IPS DF 4.7 (cell line): ENCODE measurements at regions not wholly inside any gene's neighbourhood (a gene's known extent, or its start where the extent isn't known, plus 50 kb on each side); places are given as distances from the start of the nearest gene placed in this dataset.
"Not testable (repeated sequence)": the region's sequence is repeated elsewhere in the genome, so short reads cannot be mapped to it uniquely, and the experiment has no call there.

Experiments used
- DNase-seq: peaks from one replicate; pipeline ENCODE4 v3.0.0-alpha.2; 2013; ENCODE audit warnings: low spot score; ENCODE audit errors: extremely low read depth

DNA sequence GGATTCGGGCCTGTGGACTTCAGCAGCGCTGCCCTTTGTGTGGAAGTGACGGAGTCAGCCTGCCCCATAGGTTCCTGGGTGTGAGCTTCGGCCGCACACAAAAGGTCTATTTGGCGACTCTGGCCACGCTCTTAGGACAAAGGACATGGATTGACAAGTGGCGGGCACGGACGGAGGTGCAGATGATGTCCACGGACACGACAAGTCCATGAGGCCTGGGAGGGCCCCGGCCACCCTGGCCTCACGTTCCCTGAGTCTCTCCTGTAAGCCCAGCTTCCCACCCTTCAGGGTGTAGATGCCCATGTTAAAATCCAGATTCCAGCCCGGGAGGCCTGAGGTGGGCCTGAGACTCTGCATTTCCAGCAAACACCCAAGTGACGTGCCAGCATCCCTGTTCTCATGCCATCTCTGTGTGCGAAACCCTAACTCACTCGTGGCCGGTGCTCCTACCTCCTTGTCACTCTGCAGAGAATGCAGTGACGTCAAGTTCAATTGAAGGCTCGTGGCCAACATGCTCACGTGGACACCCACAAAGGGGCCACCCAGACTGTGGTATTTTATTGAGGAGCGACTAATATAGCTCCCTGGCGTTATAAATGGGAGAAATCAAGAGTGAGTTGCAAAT, 111.7 kb downstream of the RTP5 start:
- DNase-seq: no peak

DNA sequence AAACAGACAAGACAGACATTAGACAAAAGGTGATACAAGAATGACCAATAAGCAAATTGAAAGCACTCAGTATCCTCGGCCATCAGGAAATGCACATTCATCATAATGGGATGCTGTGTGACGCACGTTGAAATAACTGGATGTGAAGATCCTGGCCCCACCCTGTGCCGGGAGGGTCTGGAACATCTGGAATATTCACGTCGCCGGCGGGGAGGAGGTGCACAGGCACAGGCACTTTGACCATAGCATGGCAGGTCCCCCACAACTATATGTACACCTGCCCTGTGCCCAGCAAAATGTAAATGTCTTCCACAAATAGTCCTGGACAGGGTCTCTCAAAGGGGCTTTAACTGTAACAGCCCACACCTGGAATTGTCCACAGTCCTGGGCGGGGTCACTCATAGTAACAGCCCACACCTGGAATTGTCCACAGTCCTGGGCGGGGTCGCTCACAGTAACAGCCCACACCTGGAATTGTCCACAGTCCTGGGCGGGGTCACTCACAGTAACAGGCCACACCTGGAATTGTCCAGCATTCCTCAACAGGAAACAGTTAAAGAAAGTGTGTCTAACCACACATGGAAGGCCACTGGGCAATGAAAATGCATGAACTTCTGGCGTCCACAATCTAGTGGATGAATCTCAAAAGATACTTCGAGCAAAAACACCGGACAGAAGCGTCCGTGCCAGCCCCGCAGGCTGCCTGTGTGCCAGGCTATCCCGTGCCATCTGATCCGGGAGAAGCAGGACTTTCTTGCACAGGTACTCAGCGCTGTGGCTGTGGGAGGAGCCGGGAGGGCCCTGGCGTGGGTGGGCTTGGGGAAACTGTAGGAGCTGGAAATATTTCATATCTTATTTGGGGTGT, 113.4 kb downstream of the RTP5 start:
- DNase-seq: no peak

DNA sequence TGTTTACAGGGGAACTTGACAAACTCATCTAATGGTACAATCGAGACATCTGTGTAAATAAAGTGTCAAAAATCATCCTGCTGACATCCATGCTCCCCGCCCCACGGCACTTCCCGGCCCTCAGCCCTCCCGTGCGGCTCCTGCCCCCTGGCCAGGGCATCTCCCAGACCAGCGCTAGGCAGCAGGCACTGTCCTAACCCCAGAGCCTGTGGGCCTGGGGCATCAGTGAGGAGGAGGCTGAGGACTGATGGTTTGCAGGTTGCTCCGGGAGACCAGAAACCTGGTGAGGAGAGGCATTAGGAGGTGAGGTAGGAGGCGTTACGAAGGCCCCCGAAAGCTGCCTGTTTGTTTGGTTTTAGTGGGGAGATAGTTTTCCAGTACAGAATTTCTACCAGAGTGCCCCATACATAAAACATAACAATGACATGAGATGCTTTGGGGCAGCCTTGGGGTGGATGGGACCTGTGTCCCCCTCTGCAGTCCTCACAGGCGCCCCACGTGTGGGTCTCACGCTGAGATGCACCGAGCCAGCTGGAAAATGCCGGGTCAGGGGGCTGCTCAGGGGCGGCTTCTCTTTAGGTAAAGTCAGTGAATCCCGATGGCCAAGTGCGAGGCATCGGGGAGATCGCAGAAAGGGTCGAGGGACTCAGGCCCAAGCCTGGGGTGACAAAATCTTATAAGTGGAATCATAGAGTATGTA, 114.2 kb downstream of the RTP5 start:
- DNase-seq: no peak

DNA sequence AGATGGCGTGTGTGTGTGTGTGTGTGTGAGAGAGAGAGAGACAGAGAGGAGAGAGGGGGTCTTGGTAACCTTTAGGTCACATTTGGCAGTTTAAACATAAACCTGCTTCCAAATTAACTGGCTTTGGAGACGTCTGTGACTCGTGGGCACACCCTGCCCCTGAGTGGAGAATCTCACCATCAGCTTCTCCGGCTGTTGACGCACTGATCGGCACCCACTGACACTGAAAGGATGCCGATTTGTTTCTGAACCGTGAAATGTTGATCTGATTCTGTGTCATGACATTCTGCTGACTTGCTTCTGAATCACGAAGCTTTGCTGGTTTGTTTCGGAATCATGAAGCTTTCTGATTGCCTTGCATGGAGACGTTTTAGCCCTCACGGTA, 114.7 kb downstream of the RTP5 start:
- DNase-seq: no peak

DNA sequence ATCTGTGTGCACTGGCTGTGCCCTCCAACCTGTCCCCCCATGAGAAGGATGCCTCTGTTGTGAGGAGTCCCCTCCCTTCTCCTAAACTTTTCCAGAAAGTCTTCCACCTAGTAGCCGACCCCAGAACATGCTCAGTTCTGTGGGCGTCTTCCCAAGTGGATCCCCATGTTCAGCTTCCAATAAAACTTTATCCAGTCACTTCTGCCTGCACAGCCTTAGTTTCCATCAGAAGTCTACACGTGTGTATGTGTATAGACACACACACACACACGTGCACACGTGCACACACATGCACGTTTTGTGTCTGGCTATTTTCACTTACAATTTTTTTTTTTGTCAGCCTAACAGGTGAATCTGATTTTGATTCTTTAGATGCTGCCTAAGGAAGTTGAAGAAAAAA, 115.1 kb downstream of the RTP5 start:
- DNase-seq: no peak

DNA sequence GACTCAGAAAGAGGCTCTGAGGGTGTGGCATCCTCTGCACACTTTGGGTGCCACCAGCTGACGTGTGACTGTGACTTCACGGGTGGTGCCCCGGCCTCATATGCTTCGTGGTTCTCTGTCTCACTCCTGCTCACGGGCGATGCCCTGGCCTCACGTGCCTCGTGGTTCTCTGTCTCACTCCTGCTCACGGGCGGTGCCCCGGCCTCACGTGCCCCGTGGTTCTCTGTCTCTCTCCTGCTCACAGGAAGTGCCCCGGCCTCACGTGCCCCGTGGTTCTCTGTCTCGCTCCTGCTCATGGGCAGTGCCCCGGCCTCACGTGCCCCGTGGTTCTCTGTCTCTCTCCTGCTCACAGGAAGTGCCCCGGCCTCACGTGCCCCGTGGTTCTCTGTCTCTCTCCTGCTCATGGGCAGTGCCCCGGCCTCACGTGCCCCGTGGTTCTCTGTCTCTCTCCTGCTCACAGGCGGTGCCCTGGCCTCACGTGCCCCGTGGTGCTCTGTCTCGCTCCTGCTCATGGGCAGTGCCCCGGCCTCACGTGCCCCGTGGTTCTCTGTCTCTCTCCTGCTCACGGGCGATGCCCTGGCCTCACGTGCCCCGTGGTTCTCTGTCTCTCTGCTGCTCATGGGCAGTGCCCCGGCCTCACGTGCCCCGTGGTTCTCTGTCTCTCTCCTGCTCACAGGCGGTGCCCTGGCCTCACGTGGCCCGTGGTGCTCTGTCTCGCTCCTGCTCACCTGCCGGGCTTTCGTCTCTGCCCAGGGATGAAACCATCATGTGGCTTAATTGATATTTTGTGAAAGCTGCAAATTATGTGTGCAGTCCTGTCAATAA, 115.8 kb downstream of the RTP5 start:
- not testable (repeated sequence) for DNase-seq

DNA sequence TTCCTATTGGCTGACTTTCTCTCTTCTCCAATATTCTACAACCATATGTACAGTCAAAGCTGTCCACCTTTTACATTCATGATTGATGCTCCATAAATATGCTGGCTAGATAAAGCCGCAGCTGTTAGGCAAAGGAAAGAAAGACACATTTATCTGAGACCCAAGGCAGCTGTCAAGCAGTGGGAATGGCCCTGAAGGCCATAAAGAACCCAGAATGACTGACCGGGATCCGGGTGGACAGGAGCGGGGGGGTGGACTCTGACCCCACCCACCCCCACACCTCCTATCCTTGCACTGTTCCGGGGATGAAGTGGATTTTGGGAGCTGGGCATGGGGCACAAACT, 116.4 kb downstream of the RTP5 start:
- no peak for DNase-seq

DNA sequence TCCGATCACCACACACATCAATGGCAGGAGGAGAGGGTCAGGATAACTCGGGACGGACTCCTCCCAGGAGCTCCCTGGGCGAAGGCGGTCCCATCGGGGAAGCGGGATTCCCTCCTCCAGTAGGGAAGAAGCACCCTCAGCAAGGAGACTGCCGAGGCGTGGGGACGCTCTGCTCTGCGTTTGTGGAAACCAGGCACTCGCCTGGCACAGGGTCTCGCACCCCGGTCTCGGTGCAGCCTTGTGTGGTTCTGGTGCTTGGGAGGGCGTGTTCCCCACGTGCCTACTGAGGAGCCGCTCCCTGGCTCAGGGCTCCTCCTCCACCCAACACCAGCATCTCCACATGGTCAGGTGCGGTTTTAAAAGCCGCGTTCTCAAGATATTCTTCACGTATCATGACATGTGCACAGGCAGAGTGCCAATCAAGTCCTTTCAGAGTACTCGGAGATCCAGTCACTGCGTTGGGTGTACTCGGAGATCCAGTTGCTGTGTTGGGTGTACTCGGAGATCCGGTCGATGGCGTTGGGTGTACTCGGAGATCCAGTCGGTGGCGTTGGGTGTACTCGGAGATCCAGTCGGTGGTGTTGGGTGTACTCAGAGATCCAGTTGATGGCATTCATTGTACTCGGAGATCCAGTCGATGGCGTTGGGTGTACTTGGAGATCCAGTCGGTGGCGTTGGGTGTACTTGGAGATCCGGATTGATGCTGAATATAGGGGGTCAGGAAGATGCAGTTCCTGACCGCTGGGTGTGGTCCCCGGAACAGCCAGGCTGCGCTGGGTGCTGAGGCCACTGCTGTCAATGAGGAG, 117.5 kb downstream of the RTP5 start:
- DNase-seq: no peak

DNA sequence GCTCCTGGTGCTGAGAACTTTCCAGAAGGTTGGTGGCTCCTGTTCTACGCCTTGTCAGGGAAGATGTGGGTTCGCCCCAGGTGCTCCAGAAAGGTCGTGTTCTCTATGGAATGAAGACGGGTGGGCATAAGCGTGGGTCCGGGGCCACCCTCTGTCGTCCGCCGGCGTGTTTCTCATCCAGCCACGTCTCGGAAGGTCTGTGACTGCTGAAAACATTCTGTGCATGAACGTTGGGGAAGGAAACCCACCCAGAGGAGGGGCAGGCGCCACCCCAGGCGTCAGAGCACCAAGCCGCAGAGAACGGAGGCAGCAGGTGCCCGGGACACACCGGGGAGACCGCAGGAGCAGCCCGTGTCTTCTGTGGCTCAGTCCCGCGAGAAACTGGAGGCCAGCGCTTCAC, 118.2 kb downstream of the RTP5 start:
- no peak for DNase-seq

DNA sequence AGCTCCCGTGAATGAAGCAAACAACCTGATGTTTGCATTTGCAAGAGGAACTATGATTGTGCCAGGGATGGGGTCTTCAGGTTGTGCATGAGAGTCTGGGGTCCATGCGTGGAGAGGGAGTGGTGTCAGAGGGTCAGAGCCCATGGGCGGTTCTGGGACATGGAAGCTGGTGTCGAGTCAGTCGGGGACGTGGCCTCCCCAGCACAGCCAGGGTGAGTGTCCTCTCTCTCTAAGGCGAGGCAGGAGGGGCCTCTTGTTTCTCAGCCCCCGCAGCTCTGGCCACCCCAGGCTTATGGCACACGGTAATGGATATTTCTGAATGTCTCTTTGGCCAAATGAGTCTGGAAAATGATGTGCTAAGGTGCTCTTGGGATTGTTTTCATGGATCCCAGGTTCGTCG, 118.6 kb downstream of the RTP5 start:
- DNase-seq: no peak

DNA sequence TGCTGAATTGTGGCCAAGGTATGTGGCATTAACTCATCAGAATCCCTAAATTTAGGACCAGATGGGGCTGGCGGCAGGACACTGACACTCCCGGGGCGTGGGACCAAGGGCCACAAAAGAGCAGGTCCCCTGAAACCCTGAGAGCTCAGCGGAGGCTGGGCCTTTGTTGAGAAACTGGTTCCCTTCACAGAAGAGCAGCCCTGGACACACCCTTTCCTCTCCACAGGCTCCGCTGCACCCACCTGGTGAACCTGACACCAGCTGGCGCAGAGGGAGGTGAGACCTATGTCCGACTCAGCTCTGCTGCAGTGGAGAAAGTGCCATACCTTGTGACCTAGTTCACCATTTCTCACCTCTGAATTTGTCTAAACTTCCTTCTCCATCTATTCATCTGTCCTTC, 119.5 kb downstream of the RTP5 start:
- no peak for DNase-seq

DNA sequence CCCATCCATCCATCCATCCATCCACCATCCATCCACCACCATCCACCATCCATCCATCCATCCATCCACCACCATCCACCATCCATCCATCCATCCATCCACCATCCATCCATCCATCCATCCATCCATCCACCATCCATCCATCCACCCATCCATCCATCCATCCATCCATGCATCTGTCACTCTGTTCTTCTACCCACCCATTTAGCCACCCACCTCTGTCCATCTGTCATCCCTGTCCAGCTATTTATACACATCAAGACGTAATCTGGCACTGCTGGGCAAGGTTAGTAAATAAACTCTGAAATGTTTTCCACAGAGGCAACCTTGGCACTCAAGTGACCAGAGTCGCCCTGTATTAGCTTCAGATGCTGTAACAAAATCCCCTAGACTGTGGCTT, 120.9 kb downstream of the RTP5 start:
- DNase-seq: no peak

DNA sequence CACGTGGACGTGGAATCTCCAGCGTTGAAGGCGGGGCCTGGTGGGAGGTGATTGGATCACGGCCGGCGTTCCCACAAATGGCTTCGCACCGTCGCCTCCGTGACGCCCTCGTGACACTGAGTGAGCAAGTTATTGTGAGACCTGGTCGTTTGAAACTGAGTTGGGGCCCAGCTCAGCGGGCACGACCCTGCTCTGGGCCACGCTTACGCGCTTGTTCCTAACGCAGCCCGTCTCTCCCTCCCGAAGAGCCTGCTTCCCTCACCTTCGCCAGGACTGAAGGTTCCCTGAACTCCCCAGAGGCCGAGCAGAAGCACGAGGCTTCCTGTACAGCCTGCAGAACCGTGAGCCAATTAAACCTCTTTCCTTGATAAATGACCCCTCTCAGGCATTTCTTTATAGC, 121.8 kb downstream of the RTP5 start:
- no peak for DNase-seq

DNA sequence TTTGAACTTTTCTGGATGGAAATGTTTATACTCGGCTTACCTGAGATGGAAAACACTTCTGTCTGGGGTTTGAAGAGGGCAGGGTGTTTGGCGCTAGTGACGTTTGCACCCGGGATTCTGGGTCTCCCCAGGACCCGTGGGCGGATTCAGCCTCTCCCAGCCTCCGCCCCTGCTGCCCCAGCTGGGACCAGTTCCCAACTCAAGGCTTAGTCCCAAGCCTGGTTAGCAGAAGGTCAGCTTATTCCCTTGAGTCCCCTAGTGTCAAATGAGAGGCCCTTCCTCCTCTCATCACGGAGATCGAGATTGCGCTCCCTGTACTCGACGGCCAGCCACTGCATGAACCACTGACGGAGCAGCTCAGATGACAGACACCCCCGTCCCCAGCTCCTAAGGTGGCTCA, 123.2 kb downstream of the RTP5 start:
- no peak for DNase-seq

DNA sequence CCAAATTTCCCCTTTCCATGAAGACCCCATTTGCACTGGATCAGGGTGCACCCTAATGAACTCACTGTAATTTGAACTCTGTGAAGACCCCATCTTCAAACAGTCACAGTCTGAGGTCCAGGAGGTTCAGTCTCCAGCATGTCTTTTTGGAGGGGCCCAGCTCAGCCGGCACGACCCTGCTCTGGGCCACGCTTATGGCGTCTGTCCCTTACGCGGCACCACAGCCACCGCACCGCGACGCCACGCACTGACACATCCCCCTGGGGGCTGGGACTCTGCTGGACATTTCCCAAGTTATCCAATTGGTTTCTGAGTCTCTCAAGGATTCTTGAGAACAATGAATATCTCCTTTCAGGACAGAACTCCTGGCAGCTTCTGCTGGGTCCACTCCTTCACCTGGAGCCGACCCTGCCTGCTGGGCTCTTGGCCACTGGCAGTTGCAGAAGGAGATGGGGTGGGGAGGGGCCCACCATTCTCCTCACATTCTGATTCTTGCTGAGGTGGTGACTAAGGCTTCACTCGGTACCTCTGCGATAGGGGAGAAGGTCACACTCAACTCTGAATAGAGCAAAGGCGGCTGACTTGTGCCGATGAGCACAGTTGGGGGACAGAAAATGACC, 124.0 kb downstream of the RTP5 start:
- no peak for DNase-seq

DNA sequence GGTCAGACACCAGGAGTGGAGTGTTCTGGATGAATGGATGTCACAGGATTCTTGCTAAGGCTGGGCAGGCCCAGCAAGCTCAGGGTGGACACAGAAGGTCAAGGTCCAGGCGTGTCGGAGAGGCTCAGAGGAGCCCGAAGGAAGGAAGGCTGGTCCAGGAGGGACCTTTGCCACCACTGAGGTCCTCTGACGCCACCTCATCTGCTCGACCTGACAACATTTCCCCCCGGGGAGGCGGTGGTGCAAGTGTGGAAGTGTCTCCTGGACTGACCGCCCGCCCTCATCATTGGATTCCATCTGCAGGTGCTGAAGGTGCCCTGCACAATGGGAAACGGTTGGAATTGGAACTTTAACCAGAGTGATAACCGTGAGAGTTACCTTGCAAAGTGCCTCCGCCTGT, 124.6 kb downstream of the RTP5 start:
- no peak for DNase-seq

DNA sequence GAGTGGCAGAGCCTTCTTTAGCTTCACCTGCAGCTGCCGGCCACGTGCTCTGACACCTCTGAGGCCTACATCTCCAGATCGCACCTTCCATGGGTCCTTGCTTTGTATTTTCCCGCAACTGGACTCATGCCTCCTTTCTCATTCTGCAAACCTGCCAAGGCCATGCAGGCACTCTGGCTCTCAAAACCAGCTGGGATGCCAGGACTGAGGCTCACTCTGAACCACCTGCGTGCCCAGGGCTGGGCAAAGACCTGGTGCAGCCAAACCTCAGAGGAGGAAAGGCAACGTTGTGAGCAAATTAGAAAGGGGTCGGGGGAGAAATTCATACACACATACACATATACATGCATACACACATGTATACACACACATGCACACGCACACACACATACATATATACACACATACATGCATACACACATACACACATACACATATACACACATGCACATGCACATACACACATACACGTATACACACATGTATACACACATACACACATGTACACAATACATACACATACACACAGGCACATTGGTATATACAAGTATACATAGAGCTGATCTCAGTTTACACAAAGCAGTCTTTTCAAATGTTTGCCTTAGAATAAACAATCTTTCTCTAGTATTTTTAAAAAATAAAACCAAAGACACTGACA, 125.2 kb downstream of the RTP5 start:
- no peak for DNase-seq

DNA sequence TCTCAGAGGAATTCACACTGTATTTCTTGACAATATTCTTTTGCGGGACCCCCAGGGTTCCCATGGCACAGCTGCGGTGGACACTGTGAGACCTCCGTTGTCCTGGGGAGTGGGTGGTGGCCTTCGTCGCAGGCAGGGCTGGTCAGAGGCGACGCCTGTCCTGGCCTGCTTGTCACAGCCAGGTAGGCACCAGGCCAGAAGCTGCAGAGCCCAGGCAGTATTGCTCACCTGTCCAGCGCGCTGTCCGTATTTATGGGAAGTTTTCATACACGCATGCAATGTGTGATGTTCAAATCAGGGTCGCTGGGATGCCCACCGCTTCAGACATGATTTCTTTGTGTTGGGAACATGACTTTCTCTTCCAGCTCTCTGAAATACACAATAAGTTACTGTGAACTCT, 126.6 kb downstream of the RTP5 start:
- DNase-seq: no peak

DNA sequence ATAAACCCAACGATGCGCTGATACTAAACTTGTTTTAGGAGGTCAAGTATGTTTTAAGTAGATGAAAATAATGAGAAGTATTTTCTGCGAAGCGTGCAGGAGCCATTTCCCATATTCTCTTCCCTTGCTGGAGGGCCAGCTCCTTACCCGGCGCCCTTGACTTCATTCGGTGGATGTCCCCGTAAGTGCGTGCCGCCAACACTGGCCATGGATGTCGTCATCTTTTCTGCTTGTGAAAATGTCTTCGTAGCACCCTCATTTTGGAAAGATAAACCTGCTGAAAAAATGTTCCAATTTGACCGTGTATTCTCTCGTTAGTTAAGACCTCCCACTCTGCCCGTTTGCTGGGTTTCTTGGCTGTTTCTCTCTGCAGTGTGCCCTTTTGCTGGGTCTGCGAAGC, 127.5 kb downstream of the RTP5 start:
- DNase-seq: no peak

DNA sequence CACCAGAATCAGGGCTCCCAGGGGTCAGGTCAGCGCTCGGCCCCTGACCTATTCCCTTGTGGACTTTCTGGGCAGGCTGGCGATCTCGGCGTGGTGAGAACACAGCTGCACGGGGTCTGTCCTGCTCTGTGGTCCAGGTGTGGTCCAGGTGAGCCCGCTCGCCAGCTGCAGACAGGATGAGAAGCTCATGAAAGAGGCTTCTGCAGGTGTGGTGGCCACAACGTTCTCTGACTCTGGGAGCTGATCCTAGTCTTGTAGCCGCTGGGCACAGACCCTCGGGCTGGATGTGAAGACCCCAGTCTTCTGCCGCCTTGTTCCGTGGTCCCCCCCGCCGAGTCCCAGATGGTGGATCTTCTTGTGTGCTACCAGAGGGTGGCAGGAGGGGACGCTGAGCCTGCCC, 129.7 kb downstream of the RTP5 start:
- DNase-seq: no peak
